GM12872 (cell line): ENCODE measurements at regions not wholly inside any gene's neighbourhood (a gene's known extent, or its start where the extent isn't known, plus 50 kb on each side); places are given as distances from the start of the nearest gene placed in this dataset.
A peak's percentile ranks its signal among the peaks of the same experiment; 100 is the strongest.

Experiments
- TF ChIP-seq, protein P1 (sequence below): IDR thresholded peaks from 3 replicates; pipeline ENCODE4 v1.5.1; 2011; ENCODE audit warnings: low read depth, mild to moderate bottlenecking, low read length, moderate library complexity; ENCODE audit not compliant: insufficient read depth

DNA sequence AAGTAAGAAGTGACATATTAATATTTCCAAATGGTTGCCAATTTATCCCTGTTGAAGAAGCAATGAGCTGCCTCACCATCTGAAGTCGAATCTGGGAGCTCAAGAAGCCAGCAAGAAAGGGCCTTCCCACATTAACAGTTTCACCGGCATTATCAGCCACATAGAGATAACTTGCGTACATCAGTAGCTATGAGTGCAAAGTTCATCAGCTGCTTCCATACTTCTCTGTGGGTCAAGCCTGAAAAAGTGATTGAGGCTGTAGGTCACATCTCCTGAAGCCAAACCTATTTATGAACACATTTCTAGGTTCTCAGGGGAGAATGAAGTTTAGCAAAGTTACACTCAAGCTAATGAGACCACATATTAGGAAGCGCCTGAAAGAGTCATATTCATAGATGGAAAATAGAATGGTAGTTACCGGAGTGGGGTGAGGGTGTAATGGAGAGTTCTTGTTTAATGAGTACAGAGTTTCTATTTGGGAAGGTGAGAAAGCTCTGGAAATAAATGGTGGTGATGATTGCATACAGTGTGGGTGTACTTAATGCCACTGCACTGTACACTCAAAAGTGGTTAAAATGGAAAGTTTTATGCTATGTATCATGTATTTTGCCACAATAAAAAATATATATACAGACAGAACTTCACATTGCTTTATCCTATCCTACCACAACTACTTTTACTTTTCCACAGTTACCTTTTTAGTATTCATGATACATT is 189.3 kb upstream of the SP4 start:
- TF ChIP-seq, protein P1, sequence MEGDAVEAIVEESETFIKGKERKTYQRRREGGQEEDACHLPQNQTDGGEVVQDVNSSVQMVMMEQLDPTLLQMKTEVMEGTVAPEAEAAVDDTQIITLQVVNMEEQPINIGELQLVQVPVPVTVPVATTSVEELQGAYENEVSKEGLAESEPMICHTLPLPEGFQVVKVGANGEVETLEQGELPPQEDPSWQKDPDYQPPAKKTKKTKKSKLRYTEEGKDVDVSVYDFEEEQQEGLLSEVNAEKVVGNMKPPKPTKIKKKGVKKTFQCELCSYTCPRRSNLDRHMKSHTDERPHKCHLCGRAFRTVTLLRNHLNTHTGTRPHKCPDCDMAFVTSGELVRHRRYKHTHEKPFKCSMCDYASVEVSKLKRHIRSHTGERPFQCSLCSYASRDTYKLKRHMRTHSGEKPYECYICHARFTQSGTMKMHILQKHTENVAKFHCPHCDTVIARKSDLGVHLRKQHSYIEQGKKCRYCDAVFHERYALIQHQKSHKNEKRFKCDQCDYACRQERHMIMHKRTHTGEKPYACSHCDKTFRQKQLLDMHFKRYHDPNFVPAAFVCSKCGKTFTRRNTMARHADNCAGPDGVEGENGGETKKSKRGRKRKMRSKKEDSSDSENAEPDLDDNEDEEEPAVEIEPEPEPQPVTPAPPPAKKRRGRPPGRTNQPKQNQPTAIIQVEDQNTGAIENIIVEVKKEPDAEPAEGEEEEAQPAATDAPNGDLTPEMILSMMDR, result no peak

DNA sequence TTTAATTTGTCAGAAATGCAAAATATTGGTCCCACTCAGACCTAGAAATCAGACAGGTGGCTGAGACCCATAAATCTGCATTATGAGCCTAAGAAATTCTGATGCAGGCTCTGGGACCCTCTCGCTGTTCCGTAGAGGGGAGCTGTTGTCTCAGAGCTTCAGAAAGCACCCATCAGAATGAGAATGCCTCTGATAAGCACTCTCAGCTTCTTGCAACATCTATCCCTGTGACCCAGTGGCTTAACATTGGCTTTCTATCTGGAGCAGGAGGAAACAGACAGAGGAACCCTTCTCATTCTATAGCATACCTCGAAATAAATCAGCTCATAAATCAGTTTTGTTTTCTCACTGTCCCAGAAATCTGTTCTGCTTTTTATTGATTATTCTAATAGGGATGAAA is 184.6 kb upstream of the SP4 start:
- TF ChIP-seq, protein P1, result no peak

DNA sequence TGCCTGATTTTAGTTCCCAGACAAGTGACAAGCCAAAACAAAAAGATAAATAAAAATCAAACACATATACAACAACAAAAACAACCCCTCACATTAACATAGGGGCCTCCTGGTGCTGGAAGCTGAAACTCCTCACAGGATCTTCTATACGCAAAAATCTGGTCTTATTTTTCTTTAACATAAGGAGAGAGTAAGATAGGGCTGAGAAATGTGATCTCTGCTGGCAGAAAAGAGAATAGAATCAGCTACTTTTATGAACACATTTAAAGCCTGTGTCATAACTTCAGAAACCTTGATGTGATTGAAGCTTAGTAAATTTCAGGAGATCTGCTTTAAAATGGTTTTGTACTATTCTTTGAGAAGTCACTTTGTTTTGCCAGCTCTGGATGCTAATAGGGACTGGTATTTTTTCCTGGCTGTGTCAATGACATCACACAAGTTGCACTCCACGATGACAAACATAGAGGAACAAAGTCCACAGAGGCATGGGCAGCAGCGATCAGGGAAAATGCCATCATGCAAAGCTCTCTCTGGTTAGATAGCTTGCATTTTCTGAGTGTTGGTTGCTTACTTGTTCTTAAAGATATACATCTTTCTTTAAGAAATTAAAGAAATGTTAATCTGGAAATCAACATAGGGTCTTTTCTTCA is 176.6 kb upstream of the SP4 start:
- TF ChIP-seq, protein P1, result no peak

DNA sequence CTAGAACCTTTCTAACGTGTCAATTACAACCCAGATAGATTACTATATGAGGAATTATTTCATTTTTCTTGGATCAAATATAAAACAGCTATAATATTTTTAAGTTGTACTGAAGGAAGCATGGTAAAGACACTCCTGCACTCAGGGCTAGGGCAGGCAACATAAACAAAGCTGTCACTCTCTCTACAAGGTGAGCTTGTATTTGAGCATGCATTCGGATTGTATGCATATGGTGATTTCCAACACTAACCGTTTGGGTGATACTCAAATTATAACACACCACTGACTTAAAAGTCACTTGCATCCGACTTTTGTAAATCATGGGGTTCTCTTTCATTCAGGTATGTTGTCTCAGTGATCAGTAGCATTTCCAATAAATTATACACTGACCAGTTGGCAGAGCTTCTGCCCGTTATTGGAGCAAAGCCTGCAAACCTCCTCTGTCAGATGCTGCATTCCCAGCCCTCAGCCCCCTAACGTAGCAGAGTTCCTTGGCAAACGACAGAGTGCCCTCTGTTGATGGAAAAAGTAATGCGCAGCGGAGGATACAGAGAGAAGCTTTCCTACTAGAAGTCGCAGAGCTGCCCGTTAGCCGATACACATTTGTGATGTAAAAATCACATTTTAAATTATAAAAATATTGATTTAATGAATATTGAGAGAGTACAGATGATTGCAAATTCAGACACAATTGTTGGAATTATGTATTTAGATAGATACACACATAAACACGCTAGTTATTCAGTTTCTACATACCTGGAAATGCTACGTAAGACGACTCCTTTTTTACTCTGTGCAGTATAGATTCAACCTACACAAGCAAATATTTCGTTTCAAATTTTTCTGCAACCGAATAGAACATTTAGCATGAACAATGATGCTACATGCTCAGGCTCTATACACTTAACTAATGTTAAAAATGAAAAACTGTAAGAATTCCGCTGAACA is 173.9 kb upstream of the SP4 start:
- TF ChIP-seq, protein P1, result peak; percentile 56

DNA sequence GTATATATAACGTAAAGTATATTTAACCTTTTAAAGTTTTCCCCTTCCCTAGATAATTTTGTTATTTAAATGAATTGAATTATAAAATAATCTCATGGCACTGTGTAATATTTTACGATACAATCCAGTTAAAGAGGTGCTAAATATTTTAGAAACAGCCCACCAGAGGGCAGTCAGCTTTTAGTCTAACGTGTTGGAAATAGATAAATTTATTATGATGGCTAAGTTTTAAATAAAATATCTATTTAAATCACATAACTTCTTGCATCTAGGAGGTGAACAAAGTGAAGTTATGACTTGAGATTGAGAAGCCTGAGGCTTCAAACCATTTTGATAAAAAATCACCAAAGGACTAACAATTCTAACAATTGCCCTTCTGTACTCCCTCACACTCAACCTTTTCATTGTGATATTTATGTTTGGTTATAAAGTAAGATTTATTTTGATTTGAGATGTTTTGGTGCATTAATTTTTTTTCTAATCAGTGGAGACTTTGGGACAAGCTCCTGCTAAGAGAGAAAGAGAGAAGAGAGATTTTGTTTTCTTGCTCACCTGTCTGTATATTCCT is 171.5 kb upstream of the SP4 start:
- TF ChIP-seq, protein P1, result peak; percentile 22; the same call in 1 of the 3 replicates

DNA sequence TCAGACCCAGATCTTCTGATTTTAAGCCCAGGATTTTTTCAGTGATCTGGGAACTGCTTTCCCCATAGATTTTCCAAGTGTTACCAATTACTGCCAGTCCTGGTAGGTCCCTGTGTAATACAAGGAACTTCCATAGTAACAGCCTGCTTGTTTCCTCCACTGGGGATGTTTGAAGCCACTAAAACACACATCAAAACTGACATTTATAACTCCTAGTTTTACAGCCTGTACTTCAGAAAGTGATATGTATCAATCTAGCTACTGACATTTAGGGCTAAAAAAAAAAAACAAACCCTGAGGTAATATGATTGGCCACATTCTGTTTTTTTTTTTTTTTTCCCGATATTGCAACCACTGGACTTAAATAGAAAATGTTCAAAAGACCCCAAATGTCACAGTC is 166.9 kb upstream of the SP4 start:
- TF ChIP-seq, protein P1, result no peak
